Loucy (cell line): ENCODE measurements at regions not wholly inside any gene's neighbourhood (a gene's known extent, or its start where the extent isn't known, plus 50 kb on each side); places are given as distances from the start of the nearest gene placed in this dataset.

Experiments used
- H2AFZ ChIP-seq: fragments of 200-600 bp; sonication (generic); 2 replicates; pipeline ENCODE4 v1.6.0; 2016; ENCODE audit warnings: antibody characterized with exemption, mild to moderate bottlenecking, low read length, moderate library complexity
- H3F3A ChIP-seq: fragments of 200-600 bp; 2 replicates; pipeline ENCODE4 v1.6.0; 2016; ENCODE audit warnings: antibody characterized with exemption, low read depth, mild to moderate bottlenecking
- H3K27me3 ChIP-seq: fragments of 200-600 bp; sonication (generic); 2 replicates; pipeline ENCODE4 v1.6.1; 2014; ENCODE audit warnings: low read length, mild to moderate bottlenecking; ENCODE audit not compliant: insufficient read depth, poor library complexity, severe bottlenecking
- H3K36me3 ChIP-seq: fragments of 200-600 bp; sonication (generic); 2 replicates; pipeline ENCODE4 v1.6.1; 2016; ENCODE audit warnings: low read length; ENCODE audit not compliant: insufficient read depth
- H3K4me1 ChIP-seq: fragments of 200-600 bp; sonication (generic); 2 replicates; pipeline ENCODE4 v1.5.1; 2014; ENCODE audit warnings: low read length, mild to moderate bottlenecking; ENCODE audit not compliant: insufficient read depth, poor library complexity, severe bottlenecking
- H3K4me2 ChIP-seq: fragments of 200-600 bp; sonication (generic); 2 replicates; pipeline ENCODE4 v1.6.0; 2014; ENCODE audit warnings: antibody characterized with exemption, low read length, low read depth, mild to moderate bottlenecking; ENCODE audit not compliant: poor library complexity, severe bottlenecking
- H3K4me3 ChIP-seq: fragments of 200-600 bp; sonication (generic); 2 replicates; pipeline ENCODE4 v1.5.1; 2014; ENCODE audit warnings: low read length, mild to moderate bottlenecking, mixed read lengths; ENCODE audit not compliant: poor library complexity, severe bottlenecking
- H3K79me2 ChIP-seq: fragments of 200-600 bp; sonication (generic); 2 replicates; pipeline ENCODE4 v1.6.1; 2014; ENCODE audit warnings: low read length; ENCODE audit not compliant: insufficient read depth
- H3K9ac ChIP-seq: fragments of 200-600 bp; sonication (generic); 2 replicates; pipeline ENCODE4 v1.6.0; 2014; ENCODE audit warnings: mild to moderate bottlenecking, low read depth, low read length, moderate library complexity; ENCODE audit not compliant: poor library complexity, severe bottlenecking
- H3K9me2 ChIP-seq: fragments of 200-600 bp; sonication (generic); replicated peaks from 2 replicates; pipeline ENCODE4 v1.6.1; 2016; ENCODE audit warnings: low read depth, low read length, mixed read lengths
- H3K9me3 ChIP-seq: fragments of 200-600 bp; sonication (generic); 2 replicates; pipeline ENCODE4 v1.6.1; 2014; ENCODE audit warnings: mild to moderate bottlenecking, antibody characterized with exemption, low read length, low read depth; ENCODE audit not compliant: insufficient read depth
- H4K20me1 ChIP-seq: fragments of 200-600 bp; sonication (generic); 2 replicates; pipeline ENCODE4 v1.6.0; 2014; ENCODE audit warnings: antibody characterized with exemption, low read length, mild to moderate bottlenecking; ENCODE audit not compliant: insufficient read depth, poor library complexity, severe bottlenecking
- CTCF ChIP-seq: fragments of 200-600 bp; sonication (generic); conservative IDR thresholded peaks from 2 replicates; pipeline ENCODE4 v1.5.1; 2014; ENCODE audit warnings: mild to moderate bottlenecking, antibody characterized with exemption, low read length
- EZH2phosphoT487 ChIP-seq: fragments of 200-600 bp; IDR thresholded peaks from 2 replicates; pipeline ENCODE4 v1.6.1; 2018; ENCODE audit warnings: antibody characterized with exemption, mild to moderate bottlenecking, moderate library complexity, borderline replicate concordance

- Histone ChIP-seq H3K36me3 (no peaks in the 10 kb centered on the region), H4K20me1 (no peaks in the 10 kb centered on the region), H3K4me3 (no peak overlapping the region), H2AFZ (no peak overlapping the region), H3K9me2 (no peaks in the 10 kb centered on the region), H3K79me2 (no peaks in the 10 kb centered on the region), H3K9ac (no peak overlapping the region), H3K27me3 (no peaks in the 10 kb centered on the region), H3F3A (no peaks in the 10 kb centered on the region), H3K4me2 (no peak overlapping the region), H3K4me1 (no peaks in the 10 kb centered on the region), H3K9me3 (no peaks in the 10 kb centered on the region)
- TF ChIP-seq EZH2phosphoT487 (no peak), CTCF (no peak)
These were observed 391.6 kb upstream of the FKBP1C start for GRCh38 chr6:62819640-62820039.

DNA sequence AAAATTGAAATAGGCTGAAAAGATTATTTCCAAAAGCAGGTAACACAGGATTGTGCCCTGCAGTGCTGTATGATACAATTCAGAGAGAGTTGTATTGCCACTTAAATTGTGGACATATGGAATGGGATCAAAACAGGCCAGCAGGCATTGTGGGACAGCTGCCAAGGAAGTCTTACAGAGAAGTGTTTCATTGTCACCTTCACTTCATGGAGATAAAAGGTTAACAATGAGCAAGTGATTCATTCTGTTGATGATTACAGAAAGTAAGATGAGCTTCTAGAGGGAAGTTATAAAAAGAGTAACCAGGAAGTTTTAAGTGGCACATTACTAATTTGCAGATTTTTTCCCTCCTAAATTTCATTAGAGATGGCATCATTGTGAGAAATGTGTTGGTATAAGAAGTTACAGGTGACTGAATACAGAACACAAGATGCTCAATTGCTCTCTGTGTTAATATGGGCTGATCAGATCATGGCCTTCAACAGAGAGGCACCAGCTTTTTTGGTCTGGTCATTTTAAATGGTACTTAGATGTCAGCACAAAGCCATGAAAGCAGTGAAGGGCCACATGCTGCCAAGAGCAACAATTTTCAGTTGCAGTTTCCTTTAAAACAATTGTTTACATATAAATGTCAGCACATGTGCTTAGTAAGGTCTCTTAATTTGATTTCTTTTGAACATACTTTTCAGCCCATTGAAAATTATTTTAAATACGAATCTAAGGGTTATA, 402.5 kb upstream of the FKBP1C start:
- TF ChIP-seq CTCF (no peak), EZH2phosphoT487 (no peak)
- Histone ChIP-seq H3F3A (no peaks in the 10 kb centered on the region), H3K4me3 (no peak overlapping the region), H3K4me2 (no peak overlapping the region), H3K79me2 (no peaks in the 10 kb centered on the region), H4K20me1 (no peaks in the 10 kb centered on the region), H3K36me3 (no peaks in the 10 kb centered on the region), H2AFZ (no peak overlapping the region), H3K4me1 (no peaks in the 10 kb centered on the region), H3K9me2 (no peaks in the 10 kb centered on the region), H3K9ac (no peak overlapping the region), H3K27me3 (no peaks in the 10 kb centered on the region), H3K9me3 (no peaks in the 10 kb centered on the region)

GRCh38 chr6:62805431-62805830, 405.8 kb upstream of the FKBP1C start:
- no peaks in the 10 kb centered on the region for H3K4me1 ChIP-seq
- no peak overlapping the region for H3K9ac ChIP-seq
- H3K9me3 ChIP-seq = no peaks in the 10 kb centered on the region
- H2AFZ ChIP-seq = no peak overlapping the region
- H3K27me3 ChIP-seq = no peaks in the 10 kb centered on the region
- H3K9me2 ChIP-seq = no peaks in the 10 kb centered on the region
- H3K4me2 ChIP-seq = no peak overlapping the region
- H3F3A ChIP-seq = no peaks in the 10 kb centered on the region
- H3K4me3 ChIP-seq = no peak overlapping the region
- no peak for TF ChIP-seq EZH2phosphoT487
- TF ChIP-seq CTCF = no peak
- no peaks in the 10 kb centered on the region for H3K79me2 ChIP-seq
- no peaks in the 10 kb centered on the region for H3K36me3 ChIP-seq
- H4K20me1 ChIP-seq = no peaks in the 10 kb centered on the region
